ENCODE measurements at regions not wholly inside any gene's neighbourhood (a gene's known extent, or its start where the extent isn't known, plus 50 kb on each side); places are given as distances from the start of the nearest gene placed in this dataset.
"Not testable (repeated sequence)": the region's sequence is repeated elsewhere in the genome, so short reads cannot be mapped to it uniquely, and the experiment has no call there.

- no peaks in the 10 kb centered on the region for H3K9me3 Mint-ChIP-seq
- H3K27me3 Mint-ChIP-seq, result peaks cover 11% of the 10 kb centered on the region
- no peaks in the 10 kb centered on the region for H3K36me3 Mint-ChIP-seq (ENCODE audit: low read depth)
- no peaks in the 10 kb centered on the region for H3K4me1 Mint-ChIP-seq (ENCODE audit: low read depth)
- no peak overlapping the region for H3K4me3 Mint-ChIP-seq
- no peak for DNase-seq
- no peak overlapping the region for H3K27ac Mint-ChIP-seq
Observed at GRCh38 chr6:112401083-112401482, 54.0 kb downstream of the RFPL4B start.

- no peak overlapping the region for H3K27ac Mint-ChIP-seq
Observed at GRCh38 chr6:112407101-112407590, 60.0 kb downstream of the RFPL4B start.

GRCh38 chr6:112408522-112408921 is 61.4 kb downstream of the RFPL4B start:
- DNase-seq, result no peak
- Mint-ChIP-seq H3K4me3 (no peak overlapping the region), H3K27ac (no peak overlapping the region), H3K9me3 (no peaks in the 10 kb centered on the region), H3K27me3 (peaks cover 11% of the 10 kb centered on the region), H3K4me1 (ENCODE audit: low read depth) (no peaks in the 10 kb centered on the region), H3K36me3 (ENCODE audit: low read depth) (no peaks in the 10 kb centered on the region)

More at GRCh38 chr6:112407101-112407590, 60.0 kb downstream of the RFPL4B start:
- no peaks in the 10 kb centered on the region for H3K9me3 Mint-ChIP-seq
- no peaks in the 10 kb centered on the region for H3K36me3 Mint-ChIP-seq (ENCODE audit: low read depth)
- DNase-seq, result no peak
- no peak overlapping the region for H3K4me3 Mint-ChIP-seq
- H3K4me1 Mint-ChIP-seq (ENCODE audit: low read depth), result no peaks in the 10 kb centered on the region
- H3K27me3 Mint-ChIP-seq, result peaks cover 14% of the 10 kb centered on the region

- no peak for DNase-seq
- Mint-ChIP-seq H3K9me3 (no peaks in the 10 kb centered on the region), H3K4me3 (no peak overlapping the region), H3K27ac (no peak overlapping the region), H3K36me3 (ENCODE audit: low read depth) (no peaks in the 10 kb centered on the region), H3K4me1 (ENCODE audit: low read depth) (no peaks in the 10 kb centered on the region), H3K27me3 (peaks cover 8% of the 10 kb centered on the region)
Observed at GRCh38 chr6:112409311-112409710, 62.2 kb downstream of the RFPL4B start.

GRCh38 chr6:112413780-112414179 is 66.7 kb downstream of the RFPL4B start:
- Mint-ChIP-seq H3K27ac (no peak overlapping the region), H3K36me3 (ENCODE audit: low read depth) (no peaks in the 10 kb centered on the region), H3K27me3 (no peaks in the 10 kb centered on the region), H3K4me3 (no peak overlapping the region), H3K4me1 (ENCODE audit: low read depth) (no peaks in the 10 kb centered on the region), H3K9me3 (no peaks in the 10 kb centered on the region)
- DNase-seq, result no peak

- Mint-ChIP-seq H3K9me3 (no peaks in the 10 kb centered on the region), H3K27ac (no peak overlapping the region), H3K36me3 (ENCODE audit: low read depth) (no peaks in the 10 kb centered on the region), H3K4me3 (no peak overlapping the region), H3K27me3 (no peaks in the 10 kb centered on the region), H3K4me1 (ENCODE audit: low read depth) (no peaks in the 10 kb centered on the region)
- DNase-seq, result no peak
Observed at GRCh38 chr6:112415366-112415765, 68.2 kb downstream of the RFPL4B start.

GRCh38 chr6:112416866-112417265 is 69.7 kb downstream of the RFPL4B start:
- Mint-ChIP-seq H3K36me3 (ENCODE audit: low read depth) (no peaks in the 10 kb centered on the region), H3K9me3 (no peaks in the 10 kb centered on the region), H3K27me3 (peaks cover 7% of the 10 kb centered on the region), H3K27ac (no peak overlapping the region), H3K4me1 (ENCODE audit: low read depth) (no peaks in the 10 kb centered on the region), H3K4me3 (no peak overlapping the region)
- no peak for DNase-seq

GRCh38 chr6:112427011-112427410 is 79.9 kb downstream of the RFPL4B start:
- peaks cover 12% of the 10 kb centered on the region for H3K27me3 Mint-ChIP-seq

GRCh38 chr6:112427499-112427898 is 80.4 kb downstream of the RFPL4B start:
- H3K27me3 Mint-ChIP-seq, result peaks cover 10% of the 10 kb centered on the region
- H3K4me3 Mint-ChIP-seq, result no peak overlapping the region
- no peaks in the 10 kb centered on the region for H3K9me3 Mint-ChIP-seq
- no peak for DNase-seq
- no peaks in the 10 kb centered on the region for H3K4me1 Mint-ChIP-seq (ENCODE audit: low read depth)
- no peaks in the 10 kb centered on the region for H3K36me3 Mint-ChIP-seq (ENCODE audit: low read depth)
- H3K27ac Mint-ChIP-seq, result no peak overlapping the region

More at GRCh38 chr6:112427011-112427410, 79.9 kb downstream of the RFPL4B start:
- H3K36me3 Mint-ChIP-seq (ENCODE audit: low read depth); H3K9me3 Mint-ChIP-seq; H3K4me3 Mint-ChIP-seq; H3K27ac Mint-ChIP-seq; DNase-seq; H3K4me1 Mint-ChIP-seq (ENCODE audit: low read depth): not testable (repeated sequence)

- Mint-ChIP-seq H3K36me3 (ENCODE audit: low read depth) (no peaks in the 10 kb centered on the region), H3K9me3 (no peaks in the 10 kb centered on the region), H3K4me1 (ENCODE audit: low read depth) (no peaks in the 10 kb centered on the region), H3K4me3 (no peak overlapping the region), H3K27me3 (peaks cover 5% of the 10 kb centered on the region), H3K27ac (no peak overlapping the region)
- no peak for DNase-seq
Observed at GRCh38 chr6:112428477-112428876, 81.3 kb downstream of the RFPL4B start.

- H3K4me3 Mint-ChIP-seq, result no peak overlapping the region
- no peaks in the 10 kb centered on the region for H3K9me3 Mint-ChIP-seq
- H3K36me3 Mint-ChIP-seq (ENCODE audit: low read depth), result no peaks in the 10 kb centered on the region
- H3K27ac Mint-ChIP-seq, result no peak overlapping the region
- DNase-seq, result no peak
- no peaks in the 10 kb centered on the region for H3K4me1 Mint-ChIP-seq (ENCODE audit: low read depth)
- H3K27me3 Mint-ChIP-seq, result peaks cover under 1% of the 10 kb centered on the region
Observed at GRCh38 chr6:112429226-112429625, 82.1 kb downstream of the RFPL4B start.

GRCh38 chr6:112431803-112432202 is 84.7 kb downstream of the RFPL4B start:
- H3K9me3 Mint-ChIP-seq, result no peaks in the 10 kb centered on the region
- no peak overlapping the region for H3K27ac Mint-ChIP-seq
- H3K4me1 Mint-ChIP-seq (ENCODE audit: low read depth), result no peaks in the 10 kb centered on the region
- H3K4me3 Mint-ChIP-seq, result no peak overlapping the region
- no peak for DNase-seq
- no peaks in the 10 kb centered on the region for H3K27me3 Mint-ChIP-seq
- no peaks in the 10 kb centered on the region for H3K36me3 Mint-ChIP-seq (ENCODE audit: low read depth)

- Mint-ChIP-seq H3K27ac (no peak overlapping the region), H3K27me3 (no peaks in the 10 kb centered on the region), H3K4me1 (ENCODE audit: low read depth) (no peaks in the 10 kb centered on the region), H3K4me3 (no peak overlapping the region), H3K9me3 (no peaks in the 10 kb centered on the region), H3K36me3 (ENCODE audit: low read depth) (no peaks in the 10 kb centered on the region)
- DNase-seq, result no peak
Observed at GRCh38 chr6:112432853-112433252, 85.7 kb downstream of the RFPL4B start.

- DNase-seq, result no peak
- no peak overlapping the region for H3K4me3 Mint-ChIP-seq
- no peaks in the 10 kb centered on the region for H3K4me1 Mint-ChIP-seq (ENCODE audit: low read depth)
- H3K36me3 Mint-ChIP-seq (ENCODE audit: low read depth), result no peaks in the 10 kb centered on the region
- H3K9me3 Mint-ChIP-seq, result no peaks in the 10 kb centered on the region
- no peak overlapping the region for H3K27ac Mint-ChIP-seq
- no peaks in the 10 kb centered on the region for H3K27me3 Mint-ChIP-seq
Observed at GRCh38 chr6:112433457-112433856, 86.3 kb downstream of the RFPL4B start.

GRCh38 chr6:112434896-112435435 is 87.8 kb downstream of the RFPL4B start:
- no peaks in the 10 kb centered on the region for H3K9me3 Mint-ChIP-seq
- no peaks in the 10 kb centered on the region for H3K27me3 Mint-ChIP-seq
- no peak overlapping the region for H3K27ac Mint-ChIP-seq
- DNase-seq, result no peak
- H3K4me3 Mint-ChIP-seq, result no peak overlapping the region
- H3K36me3 Mint-ChIP-seq (ENCODE audit: low read depth), result no peaks in the 10 kb centered on the region
- H3K4me1 Mint-ChIP-seq (ENCODE audit: low read depth), result no peaks in the 10 kb centered on the region

GRCh38 chr6:112437058-112437457 is 89.9 kb downstream of the RFPL4B start:
- Mint-ChIP-seq H3K36me3 (ENCODE audit: low read depth) (no peaks in the 10 kb centered on the region), H3K27me3 (no peaks in the 10 kb centered on the region), H3K4me1 (ENCODE audit: low read depth) (no peaks in the 10 kb centered on the region), H3K4me3 (no peak overlapping the region), H3K9me3 (no peaks in the 10 kb centered on the region), H3K27ac (no peak overlapping the region)
- DNase-seq, result no peak
